ENCODE measurements at regions not wholly inside any gene's neighbourhood (a gene's known extent, or its start where the extent isn't known, plus 50 kb on each side); places are given as distances from the start of the nearest gene placed in this dataset.

- in situ Hi-C loops (cut with HindIII; ENCODE audit: low pct_ligation_motif_present, low sequenced_read_pairs): no loop called here
- H3K36me3 ChIP-seq (replicated peaks): no peaks in the 10 kb centered on the region
Observed at GRCh38 chr1:55575571-55576279, 360.6 kb upstream of the USP24 start.

GRCh38 chr1:55574691-55575225 is 359.6 kb upstream of the USP24 start:
- Histone ChIP-seq H3K36me3 (replicated peaks) (no peaks in the 10 kb centered on the region), H3K27me3 (replicated peaks) (no peaks in the 10 kb centered on the region), H3K4me3 (ENCODE audit: low read depth, low read length) (no peak overlapping the region), H3K27ac (no peak overlapping the region)
- in situ Hi-C loops (cut with HindIII; ENCODE audit: low pct_ligation_motif_present, low sequenced_read_pairs): no loop called here
- DNase-seq: no peak
- no peak for TF ChIP-seq CTCF (IDR thresholded peaks at IDR 0.05; ENCODE audit: low read depth, low read length, missing control alignments)

More at GRCh38 chr1:55575571-55576279, 360.6 kb upstream of the USP24 start:
- no peak overlapping the region for H3K4me3 ChIP-seq (ENCODE audit: low read depth, low read length)
- TF ChIP-seq CTCF (IDR thresholded peaks at IDR 0.05; ENCODE audit: low read depth, low read length, missing control alignments): no peak
- no peaks in the 10 kb centered on the region for H3K27me3 ChIP-seq (replicated peaks)
- no peak overlapping the region for H3K27ac ChIP-seq
- DNase-seq: no peak

GRCh38 chr1:55572878-55573734 is 357.9 kb upstream of the USP24 start:
- no peak overlapping the region for H3K27ac ChIP-seq
- no peaks in the 10 kb centered on the region for H3K27me3 ChIP-seq (replicated peaks)
- in situ Hi-C loops (cut with HindIII; ENCODE audit: low pct_ligation_motif_present, low sequenced_read_pairs): no loop called here
- H3K36me3 ChIP-seq (replicated peaks): no peaks in the 10 kb centered on the region
- no peak overlapping the region for H3K4me3 ChIP-seq (ENCODE audit: low read depth, low read length)
- TF ChIP-seq CTCF (IDR thresholded peaks at IDR 0.05; ENCODE audit: low read depth, low read length, missing control alignments): no peak
- peak; percentile 48 for DNase-seq

- no peak for TF ChIP-seq CTCF (IDR thresholded peaks at IDR 0.05; ENCODE audit: low read depth, low read length, missing control alignments)
- in situ Hi-C loops (cut with HindIII; ENCODE audit: low pct_ligation_motif_present, low sequenced_read_pairs): no loop called here
Observed at GRCh38 chr1:55571767-55572166, 356.6 kb upstream of the USP24 start.

GRCh38 chr1:55569417-55569816 is 354.3 kb upstream of the USP24 start:
- in situ Hi-C loops (cut with HindIII; ENCODE audit: low pct_ligation_motif_present, low sequenced_read_pairs): no loop called here
- no peak for TF ChIP-seq CTCF (IDR thresholded peaks at IDR 0.05; ENCODE audit: low read depth, low read length, missing control alignments)
- H3K36me3 ChIP-seq (replicated peaks): no peaks in the 10 kb centered on the region
- H3K27me3 ChIP-seq (replicated peaks): no peaks in the 10 kb centered on the region
- DNase-seq: no peak
- H3K4me3 ChIP-seq (ENCODE audit: low read depth, low read length): no peak overlapping the region
- H3K27ac ChIP-seq: no peak overlapping the region

More at GRCh38 chr1:55571767-55572166, 356.6 kb upstream of the USP24 start:
- Histone ChIP-seq H3K4me3 (ENCODE audit: low read depth, low read length) (no peak overlapping the region), H3K36me3 (replicated peaks) (no peaks in the 10 kb centered on the region), H3K27me3 (replicated peaks) (no peaks in the 10 kb centered on the region), H3K27ac (no peak overlapping the region)
- no peak for DNase-seq
